NCI-H146 treated with DMSO at 0.1 percent for 48 hours (cell line): ENCODE measurements at regions not wholly inside any gene's neighbourhood (a gene's known extent, or its start where the extent isn't known, plus 50 kb on each side); places are given as distances from the start of the nearest gene placed in this dataset.
"Not testable (repeated sequence)": the region's sequence is repeated elsewhere in the genome, so short reads cannot be mapped to it uniquely, and the experiment has no call there.

ENCODE experiments used
- DNase-seq: peaks from one replicate; lab custom pipeline; 2025; ENCODE audit not compliant: unreplicated experiment; lab: John Stamatoyannopoulos, UW

DNA sequence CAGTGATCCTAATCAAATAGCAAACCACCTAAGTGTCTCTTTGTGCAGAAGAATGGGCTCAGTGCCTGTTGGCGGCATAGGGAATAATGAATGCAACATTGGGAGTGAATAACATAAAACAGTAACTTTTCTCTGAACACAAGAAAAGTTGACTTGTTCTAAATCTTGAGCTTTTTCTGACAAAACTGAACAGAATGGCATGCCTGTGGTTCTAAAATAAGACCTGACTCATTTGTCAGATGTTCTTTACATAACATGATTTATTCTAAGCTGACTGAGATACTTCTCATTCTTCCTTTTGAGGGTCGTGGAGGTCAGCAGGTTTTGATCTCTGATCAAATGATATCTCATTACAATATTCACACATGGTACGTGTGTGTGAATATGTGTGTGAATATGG, 165.4 kb upstream of the WDR1 start:
- DNase-seq: no peak

DNA sequence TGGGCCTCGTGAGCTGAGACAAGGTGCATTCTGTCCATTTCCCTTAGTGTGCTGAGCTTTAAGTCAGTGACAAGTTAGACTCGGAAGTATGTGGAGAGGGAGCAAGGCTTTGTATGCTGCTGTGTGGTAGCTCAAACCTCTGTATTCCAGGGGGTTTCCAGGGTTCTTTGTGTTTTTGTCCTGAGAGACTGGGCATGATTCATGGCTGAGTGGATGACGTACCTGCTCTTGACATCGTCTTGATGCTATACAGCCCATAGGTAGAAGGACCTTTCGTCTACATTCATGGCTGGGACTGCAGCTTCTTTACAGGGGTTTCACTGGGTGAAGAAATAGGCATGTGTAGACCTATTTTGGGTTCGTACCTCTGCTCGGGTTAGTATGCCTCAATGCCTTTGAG, 162.7 kb upstream of the WDR1 start:
- no peak for DNase-seq

DNA sequence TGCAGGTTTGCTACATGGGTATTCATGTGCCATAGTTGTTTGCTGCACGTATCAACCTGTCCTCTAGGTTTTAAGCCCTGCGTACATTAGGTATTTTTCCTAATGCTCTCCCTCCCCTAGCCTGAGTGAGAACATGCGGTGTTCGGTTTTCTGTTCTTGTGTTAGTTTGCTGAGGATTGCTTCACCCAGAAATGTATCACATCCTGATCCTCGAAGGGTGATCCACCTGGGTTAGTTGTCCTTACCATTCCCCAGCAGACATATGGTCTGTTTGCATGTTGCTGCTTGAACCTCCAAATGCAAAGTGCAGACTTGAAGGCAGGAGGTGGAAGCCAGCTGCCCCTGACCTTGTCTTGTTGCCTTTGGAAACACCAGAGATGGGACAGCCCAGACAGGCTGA, 161.5 kb upstream of the WDR1 start:
- DNase-seq: no peak

DNA sequence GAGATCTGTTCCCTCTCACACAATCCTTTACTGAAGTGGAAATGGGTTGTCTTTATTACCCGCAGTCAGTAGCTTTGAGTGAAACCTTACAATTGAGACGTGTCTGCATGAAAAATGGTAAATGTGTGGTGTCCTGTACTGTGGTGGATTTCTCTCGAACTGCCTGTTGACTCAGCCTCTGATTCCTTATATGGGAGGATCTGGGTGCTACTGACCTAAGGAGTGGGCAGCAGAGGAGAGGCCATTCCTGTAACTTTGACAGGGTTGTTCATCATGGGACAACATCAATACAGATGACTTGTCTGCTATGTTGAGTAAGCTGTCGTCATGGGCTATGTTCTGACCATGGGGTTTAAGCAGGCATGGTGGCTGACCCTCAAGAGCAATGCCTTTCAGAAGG, 159.6 kb upstream of the WDR1 start:
- DNase-seq: no peak

DNA sequence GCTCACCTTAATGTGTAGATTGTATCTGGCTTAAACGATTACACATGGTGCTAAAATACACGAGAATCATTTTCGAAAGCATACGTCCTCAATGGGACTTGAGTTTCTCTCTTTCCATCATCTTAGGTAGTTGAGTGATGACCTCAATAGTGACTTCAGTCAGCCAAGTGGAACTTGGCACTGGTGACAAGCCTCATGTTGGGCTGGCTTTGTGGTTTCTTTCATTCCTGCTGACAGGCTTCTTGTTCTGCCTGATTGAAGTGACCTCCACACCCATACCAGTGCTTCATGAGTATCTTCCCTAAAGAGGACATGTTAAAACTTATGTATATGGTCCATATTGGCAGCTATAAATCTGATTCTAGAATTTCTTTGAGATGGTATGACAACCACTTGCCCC, 159.1 kb upstream of the WDR1 start:
- no peak for DNase-seq

DNA sequence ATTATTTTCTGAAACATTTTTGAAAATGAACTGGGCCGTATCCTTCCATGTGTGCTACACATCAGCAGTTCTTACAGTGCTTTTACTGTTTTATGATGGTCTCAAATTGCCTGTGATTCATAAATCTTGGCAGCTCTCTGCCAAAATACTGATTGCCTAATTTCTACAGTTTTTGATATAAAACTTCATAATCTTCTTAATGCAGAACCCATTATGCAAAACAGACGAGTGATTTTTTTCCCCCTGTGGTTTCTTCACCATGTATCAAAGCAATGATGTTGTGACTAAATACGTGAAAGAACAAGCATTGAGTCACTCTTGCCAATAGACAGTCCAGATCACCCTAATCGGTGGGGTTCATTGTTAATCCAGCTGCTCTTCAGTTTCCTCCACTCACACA, 156.4 kb upstream of the WDR1 start:
- no peak for DNase-seq

DNA sequence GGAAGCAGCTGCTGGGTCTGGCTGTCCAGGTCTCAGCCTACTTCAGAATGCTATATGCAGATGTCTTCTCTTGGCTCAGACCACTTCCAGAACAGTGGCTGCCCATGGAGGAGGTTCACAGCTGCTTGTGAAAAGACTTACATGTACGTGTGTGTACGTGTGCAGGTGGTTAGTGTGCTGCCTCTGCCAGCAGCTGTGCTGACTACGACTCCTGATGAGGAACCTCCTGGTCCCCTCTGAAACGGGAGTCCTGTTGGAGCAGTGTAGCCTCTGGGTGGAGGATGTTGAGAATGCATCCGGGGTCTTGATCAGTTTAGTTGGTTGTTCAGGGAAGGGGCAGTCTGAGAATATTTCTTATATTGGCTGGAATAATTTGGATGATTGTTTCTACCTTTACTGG, 155.9 kb upstream of the WDR1 start:
- no peak for DNase-seq

DNA sequence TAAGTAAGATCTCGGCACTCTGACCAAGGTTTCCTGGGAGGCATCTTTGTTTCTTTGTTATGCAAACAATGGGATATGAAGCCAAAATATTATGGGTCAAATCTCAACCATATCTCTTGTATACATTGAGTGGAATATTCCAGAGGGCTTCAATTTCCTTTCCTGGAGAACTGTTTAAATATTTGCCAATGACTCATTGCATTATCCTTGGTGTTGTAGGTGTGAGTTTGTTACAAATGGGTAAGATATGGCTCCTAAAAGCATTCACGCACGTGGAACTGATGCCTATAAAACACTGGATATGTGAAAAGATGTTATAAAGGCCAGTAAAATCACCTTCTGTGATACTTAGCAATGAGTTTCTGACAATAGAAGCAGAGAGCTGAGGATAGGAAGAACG, 150.5 kb upstream of the WDR1 start:
- no peak for DNase-seq

DNA sequence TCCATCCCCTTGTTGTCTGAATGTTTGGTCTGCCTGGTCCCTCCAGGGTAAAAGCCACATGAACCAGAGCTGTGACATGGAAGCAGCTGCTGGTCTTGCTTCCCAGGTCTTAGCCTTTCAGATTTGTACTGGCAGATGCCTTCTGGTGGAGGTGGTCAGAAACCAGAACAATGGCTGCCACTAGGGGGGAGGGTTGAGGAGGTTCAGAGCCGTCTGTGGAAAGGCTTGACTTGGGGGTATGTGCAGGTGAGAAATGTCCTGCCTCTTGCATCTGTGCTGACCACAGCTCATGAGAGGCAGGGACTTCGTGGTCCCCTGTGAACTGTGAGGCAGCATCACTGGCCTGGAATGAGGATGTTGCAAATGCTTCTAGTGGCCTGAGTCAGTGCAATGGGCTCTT, 144.2 kb upstream of the WDR1 start:
- no peak for DNase-seq

DNA sequence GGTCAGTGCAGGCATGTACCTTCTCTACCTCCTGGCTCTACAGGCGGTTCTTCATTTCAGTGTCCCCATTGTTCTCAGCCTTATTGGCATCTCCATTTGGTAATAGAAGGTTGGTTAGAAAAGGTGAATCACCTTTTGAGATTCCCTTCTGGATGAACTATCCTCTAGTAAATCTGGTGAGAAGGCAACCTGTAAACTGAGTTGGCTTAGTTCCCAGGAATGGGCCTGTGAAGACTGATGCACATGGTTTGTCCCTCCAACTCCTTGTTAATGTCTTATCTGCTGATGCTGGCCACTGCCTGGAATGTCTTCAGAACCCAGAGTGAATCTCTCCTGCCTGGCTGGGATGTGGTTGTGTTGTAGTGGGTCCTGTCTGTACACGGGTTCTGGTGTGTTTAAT, 143.4 kb upstream of the WDR1 start:
- no peak for DNase-seq

DNA sequence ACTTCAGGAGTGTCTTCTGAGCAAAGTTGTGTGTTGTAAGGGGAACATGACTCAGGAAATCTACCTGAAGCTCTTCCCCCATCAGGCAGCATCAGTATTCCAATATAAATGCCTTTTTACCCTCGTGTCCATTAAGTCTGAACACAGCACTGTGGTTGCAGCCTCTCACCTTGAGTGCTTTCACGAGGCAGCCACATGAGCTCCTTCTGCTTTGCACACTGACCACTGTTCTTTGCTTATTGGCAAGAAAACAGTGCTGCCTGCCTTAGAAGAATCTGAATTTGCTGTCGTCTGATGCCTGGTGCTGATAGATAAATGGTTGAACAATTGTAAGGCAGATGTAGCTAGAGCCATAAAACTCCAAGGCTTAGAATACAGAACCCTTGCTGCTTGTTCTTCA, 139.6 kb upstream of the WDR1 start:
- no peak for DNase-seq

DNA sequence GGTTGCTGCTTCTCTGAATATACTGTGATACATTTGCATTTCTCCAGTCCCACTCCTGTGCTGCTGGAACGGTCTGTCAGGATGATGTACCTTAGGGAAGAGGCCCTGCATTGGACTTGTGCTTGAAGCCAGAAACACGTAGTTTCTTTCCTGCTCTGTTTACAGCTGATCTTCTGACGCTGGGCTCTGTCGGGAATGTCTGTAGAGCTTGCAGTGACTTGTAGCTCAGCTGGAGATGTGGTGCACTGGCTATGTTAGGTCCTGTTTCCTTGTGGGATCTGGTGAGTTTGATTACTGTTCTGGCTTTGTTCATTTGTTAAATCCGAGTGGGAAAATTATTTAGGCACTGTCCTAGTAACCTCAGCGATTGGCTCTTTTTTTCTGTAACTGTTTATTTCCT, 137.2 kb upstream of the WDR1 start:
- no peak for DNase-seq

DNA sequence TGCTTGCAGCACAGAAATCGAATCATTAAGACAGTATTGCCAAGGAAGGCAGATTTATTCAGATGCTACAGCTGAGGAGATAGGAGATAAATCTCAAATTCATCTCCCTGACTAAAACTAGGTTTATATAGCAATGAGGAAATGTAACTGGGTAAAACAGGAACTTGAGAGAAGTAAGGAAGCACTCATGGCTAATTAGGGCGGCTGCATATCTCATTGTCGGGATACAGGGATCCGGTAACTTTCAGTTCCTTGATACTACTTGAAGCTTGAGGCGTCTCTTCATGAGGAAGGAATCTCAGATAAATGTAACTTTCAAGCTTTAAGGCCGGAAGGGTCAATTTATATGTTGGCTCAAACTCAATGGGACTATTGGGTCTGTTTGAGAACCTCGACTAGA, 129.2 kb upstream of the WDR1 start:
- no peak for DNase-seq

DNA sequence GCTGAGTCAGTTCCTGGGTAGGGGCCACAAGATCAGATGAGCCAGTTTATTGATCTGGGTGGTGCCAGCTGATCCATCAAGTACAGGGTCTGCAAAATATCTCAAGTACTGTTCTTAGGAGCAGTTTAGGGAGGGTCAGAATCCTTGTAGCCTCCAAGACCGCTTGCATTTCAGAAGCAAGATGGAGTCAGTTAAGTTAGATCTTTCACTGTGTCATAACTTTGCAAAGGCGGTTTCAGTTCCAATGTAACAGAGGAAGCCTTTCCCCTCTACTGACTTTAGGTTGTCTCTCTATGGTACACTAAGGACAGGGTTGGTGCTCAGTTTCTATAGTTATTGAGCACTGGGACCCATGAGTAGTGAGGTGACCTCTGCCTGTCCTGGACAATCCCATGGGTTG, 127.3 kb upstream of the WDR1 start:
- no peak for DNase-seq

DNA sequence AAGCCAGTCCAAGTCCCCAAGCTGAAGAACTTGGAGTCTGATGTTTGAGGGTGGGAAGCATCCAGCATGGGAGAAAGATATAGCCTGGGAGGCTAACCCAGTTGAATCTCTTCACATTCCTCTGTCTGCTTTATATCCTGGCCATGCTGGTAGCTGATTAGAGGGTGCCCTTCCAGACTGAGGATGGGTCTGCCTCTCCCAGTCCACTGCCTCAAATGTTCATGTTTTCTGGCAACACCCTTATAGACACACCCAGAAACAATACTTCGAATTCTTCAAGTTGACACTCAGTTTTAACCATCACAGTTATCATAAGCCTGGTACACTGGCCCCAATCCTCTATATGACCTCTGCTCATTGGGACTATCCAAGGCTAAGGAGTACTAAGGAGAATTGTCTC, 124.1 kb upstream of the WDR1 start:
- no peak for DNase-seq

DNA sequence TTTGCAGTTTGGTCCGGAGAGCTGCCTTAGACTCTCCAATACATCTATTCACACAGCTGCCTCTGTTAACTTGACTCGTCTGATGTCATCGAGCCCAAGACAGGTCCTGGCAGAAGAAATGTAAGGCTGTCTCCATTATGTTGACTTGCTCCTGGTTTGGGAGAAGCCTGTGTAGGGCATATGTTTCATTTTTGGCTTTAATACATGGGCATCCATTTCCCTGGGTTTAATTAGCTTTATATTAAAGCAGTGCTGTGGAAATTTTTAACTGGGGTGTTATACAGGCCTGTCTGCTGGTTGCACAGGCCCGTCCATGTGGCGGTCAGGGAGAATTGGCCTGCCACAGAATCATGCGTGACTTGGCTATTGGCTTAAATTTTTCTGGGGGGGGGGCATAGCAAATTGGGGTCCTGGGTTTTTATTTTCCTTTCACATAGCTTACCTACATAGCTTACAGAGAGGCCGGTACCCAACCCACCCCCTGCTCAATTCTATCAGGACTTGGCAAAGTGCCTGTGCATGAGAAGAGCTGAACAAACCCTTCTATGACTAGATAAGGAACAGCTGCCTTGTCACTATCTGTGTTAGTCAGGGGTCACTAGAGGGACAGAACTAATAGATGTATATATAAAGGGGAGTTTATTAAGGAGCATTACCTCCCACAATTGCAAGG, 123.5 kb upstream of the WDR1 start:
- peak; percentile 11 for DNase-seq

DNA sequence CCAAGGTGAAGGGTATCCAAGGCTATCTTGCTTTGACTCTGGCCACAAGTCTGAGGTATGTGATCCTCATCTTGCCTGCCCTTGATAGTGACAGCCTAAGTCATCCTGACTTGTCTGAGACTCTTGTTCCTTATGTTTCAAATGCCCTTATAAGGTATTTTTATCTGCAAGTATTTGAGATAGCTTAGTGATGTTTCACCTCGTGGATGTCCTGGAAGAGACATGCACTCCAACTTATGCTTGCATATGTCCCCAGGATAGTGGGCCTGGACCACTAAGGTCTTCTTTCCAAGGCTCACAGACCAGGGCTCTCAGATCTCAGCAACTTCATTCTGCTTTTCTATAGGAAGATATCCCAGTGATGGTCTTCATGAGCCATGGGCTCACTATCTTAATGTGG, 120.5 kb upstream of the WDR1 start:
- no peak for DNase-seq

DNA sequence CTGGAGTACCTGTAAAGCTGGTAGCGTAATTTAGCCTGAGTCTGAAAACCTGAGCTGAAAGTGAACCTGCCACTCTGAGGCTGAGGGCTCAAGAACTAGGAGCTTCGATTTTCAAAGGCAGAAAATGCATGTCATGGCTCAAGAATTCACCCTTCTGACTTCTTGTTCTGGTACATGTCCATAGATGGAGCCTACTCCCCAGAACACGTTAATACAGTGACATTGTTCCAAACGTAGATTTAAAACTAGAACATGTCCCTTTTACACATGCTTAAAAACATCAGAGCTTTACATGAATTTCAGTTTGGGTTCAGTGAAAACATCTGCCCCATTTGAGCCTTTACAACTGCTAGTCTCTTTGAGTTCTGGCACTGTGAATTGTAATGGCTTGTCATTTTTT, 115.5 kb upstream of the WDR1 start:
- no peak for DNase-seq

DNA sequence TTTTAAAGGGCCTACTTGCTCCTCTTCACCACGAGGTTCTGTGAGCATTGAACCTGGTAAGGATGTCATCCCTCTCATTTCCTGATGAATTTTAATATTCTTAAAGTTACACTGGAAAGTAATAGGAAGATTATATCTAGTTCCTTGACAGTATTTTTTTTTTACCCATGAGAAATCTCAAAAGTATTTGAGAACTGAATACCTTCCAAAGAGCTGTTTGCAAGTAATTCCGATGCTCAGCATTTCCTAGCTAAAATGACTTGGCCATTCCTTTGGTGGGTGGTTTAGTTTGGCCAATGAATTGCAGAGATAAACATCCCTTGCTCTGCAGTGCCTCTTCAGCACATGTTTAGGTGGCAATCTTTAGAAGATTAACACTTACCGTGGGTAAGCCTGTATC, 110.2 kb upstream of the WDR1 start:
- no peak for DNase-seq

DNA sequence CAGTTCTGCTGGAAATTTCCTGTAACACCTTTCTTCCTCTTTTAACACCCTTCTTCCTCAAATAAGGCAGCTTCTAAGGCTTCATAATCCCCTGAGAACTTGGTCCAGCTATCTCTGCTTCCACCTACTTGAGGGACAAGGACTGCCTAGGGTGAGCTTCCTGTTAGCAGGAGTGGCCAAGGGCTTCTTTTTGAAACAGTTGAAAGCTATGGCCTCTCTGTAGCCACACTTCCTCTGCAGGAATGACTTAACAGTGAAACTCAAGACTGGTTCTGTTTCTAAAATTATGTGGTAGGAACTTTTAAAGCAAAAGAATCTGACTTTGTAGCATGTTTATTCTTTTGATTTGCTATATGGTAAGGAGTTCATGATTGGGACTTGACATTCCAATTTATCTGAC, 108.5 kb upstream of the WDR1 start:
- no peak for DNase-seq

DNA sequence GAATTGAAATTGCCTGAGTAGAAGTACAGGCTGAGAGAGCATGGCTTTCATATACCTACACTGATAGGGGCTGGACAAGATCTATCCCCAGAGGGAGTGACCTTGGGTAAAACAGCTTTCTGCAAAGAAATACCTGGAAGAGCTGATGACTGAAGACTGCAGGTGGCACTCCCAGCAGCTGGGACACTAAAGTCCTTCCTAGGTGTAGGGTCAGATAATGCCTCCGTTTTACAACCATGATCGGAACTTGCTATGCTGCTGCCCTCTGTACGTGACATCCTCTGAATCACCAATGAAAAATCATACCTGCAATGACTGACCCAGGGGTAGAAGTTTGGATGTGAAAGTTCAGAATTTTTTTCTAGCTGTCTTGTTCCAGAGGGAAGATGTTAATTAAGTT, 107.2 kb upstream of the WDR1 start:
- no peak for DNase-seq

DNA sequence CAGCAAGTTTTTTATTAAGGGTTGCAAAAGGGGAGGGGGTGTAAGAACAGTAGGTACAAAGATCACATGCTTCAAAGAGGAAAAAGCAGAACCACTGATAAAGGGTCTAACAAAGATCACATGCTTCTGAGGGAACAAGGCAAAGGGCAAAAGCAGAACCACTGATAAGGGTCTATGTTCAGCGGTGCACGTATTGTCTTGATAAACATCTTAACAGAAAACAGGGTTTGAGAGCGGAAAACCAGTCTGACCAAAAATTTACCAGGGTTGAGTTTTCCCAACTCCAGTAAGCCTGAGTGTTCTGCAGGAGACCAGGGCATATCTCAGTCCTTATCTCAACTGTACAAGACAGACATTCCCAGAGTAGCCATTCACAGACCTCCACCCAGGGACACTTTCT, 96.9 kb upstream of the WDR1 start:
- not testable (repeated sequence) for DNase-seq

DNA sequence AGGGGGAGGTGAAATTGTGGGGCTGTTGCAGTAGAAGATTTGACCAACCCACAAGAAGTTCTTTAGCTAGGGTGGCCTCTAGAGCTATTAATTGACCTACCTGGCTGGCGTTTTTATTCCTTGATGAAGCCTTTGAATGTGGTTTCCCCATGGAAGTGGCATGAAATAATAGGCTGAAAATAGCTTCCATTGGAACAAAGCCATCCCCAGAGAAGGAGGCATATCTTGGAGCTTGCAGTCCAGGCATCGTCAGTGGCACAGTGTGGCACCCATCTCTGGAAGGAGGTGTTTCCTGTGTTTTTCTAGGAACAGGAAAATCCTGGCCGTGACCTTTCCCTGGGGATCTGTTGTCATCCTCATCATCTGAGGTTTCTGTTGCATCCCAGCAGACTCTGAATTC, 96.3 kb upstream of the WDR1 start:
- DNase-seq: no peak

DNA sequence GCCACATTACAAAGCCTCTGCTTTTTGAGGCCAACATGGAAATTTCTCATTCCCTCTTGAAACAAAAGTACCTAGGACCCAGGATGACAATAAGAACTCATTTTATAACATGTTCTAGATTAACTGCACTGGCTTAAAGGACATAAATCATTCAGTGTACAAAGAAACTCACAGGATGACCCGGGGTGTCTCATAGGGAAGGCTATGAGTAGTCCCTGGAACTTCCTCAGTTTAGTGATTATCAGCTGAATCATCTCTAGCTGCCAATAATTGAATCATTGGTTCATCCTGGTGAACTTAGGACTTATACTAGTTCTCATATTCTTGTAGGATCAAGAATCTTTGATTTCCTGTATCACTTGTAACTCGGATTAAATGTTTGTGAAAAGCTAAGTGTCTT, 95.8 kb upstream of the WDR1 start:
- DNase-seq: no peak
